GM06990 (cell line): ENCODE measurements at regions not wholly inside any gene's neighbourhood (a gene's known extent, or its start where the extent isn't known, plus 50 kb on each side); places are given as distances from the start of the nearest gene placed in this dataset.
"Not testable (repeated sequence)": the region's sequence is repeated elsewhere in the genome, so short reads cannot be mapped to it uniquely, and the experiment has no call there.

Experiments
- DNase-seq: peaks from one replicate; pipeline ENCODE4 v3.0.0-alpha.2; 2011; ENCODE audit not compliant: insufficient read length; ENCODE audit errors: extremely low read depth
- H3K27me3 ChIP-seq: replicated peaks from 2 replicates; pipeline ENCODE4 v1.6.0; 2011; ENCODE audit warnings: low read length; ENCODE audit not compliant: control insufficient read depth, insufficient read depth
- H3K36me3 ChIP-seq: 2 replicates; pipeline ENCODE4 v1.5.1; 2011; ENCODE audit warnings: low read length; ENCODE audit not compliant: control insufficient read depth, insufficient read depth
- H3K4me3 ChIP-seq: replicated peaks from 2 replicates; pipeline ENCODE4 v1.5.1; 2011; ENCODE audit warnings: low read depth, mild to moderate bottlenecking, control low read depth, low read length
- TF ChIP-seq, protein P1 (sequence below): IDR thresholded peaks from 2 replicates; pipeline ENCODE4 v1.5.1; 2011; ENCODE audit warnings: low read length, control low read depth, mild to moderate bottlenecking, inconsistent platforms; ENCODE audit not compliant: insufficient read depth, poor library complexity, severe bottlenecking

DNA sequence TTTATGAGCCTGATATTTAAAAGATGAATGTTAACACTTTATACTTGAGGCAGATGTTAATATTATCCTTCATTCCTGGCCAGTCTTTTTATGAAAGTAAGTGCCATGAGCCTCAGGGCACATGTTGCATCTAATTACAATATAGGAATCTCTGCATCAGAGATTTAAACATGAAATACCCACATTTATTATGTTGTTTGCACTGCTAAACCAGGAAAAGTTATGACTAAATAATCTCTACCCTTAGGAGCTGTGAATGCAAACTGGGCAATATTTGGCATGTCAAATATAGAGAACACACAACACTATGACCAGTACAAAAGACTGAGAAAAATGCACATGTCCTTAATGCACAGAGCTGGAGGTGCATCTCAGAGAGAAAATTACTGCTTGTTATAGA lies 526.1 kb upstream of the GRAMD2B start:
- DNase-seq = no peak
- Histone ChIP-seq H3K36me3 (no peaks in the 10 kb centered on the region), H3K4me3 (no peak overlapping the region), H3K27me3 (no peaks in the 10 kb centered on the region)
- TF ChIP-seq, protein P1, sequence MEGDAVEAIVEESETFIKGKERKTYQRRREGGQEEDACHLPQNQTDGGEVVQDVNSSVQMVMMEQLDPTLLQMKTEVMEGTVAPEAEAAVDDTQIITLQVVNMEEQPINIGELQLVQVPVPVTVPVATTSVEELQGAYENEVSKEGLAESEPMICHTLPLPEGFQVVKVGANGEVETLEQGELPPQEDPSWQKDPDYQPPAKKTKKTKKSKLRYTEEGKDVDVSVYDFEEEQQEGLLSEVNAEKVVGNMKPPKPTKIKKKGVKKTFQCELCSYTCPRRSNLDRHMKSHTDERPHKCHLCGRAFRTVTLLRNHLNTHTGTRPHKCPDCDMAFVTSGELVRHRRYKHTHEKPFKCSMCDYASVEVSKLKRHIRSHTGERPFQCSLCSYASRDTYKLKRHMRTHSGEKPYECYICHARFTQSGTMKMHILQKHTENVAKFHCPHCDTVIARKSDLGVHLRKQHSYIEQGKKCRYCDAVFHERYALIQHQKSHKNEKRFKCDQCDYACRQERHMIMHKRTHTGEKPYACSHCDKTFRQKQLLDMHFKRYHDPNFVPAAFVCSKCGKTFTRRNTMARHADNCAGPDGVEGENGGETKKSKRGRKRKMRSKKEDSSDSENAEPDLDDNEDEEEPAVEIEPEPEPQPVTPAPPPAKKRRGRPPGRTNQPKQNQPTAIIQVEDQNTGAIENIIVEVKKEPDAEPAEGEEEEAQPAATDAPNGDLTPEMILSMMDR = no peak

DNA sequence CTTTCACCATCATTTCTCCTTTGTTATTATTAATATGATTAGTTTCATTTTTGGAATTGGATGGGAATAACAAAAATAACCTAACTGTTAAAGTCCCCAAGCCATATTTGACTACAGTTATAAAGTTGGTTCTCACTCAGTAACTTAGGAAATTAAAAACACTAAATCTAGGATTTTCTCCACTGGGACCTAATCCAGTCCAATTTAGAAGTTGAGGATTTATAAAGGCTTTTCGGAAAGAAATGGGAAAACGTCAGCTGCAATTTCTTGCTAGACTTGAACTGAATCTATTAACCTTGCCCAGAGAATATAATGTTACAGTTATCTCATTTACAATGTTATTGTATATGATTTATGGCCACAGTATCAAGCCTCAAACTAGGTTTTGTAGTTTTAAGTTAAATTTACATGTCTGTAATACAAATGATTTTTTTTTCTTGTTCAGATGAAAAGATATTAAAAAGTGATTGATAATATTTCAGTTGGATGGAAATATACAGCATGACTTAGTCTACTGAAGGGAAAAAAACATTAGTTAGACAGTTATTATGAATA lies 524.3 kb upstream of the GRAMD2B start:
- Histone ChIP-seq H3K4me3 (no peak overlapping the region), H3K27me3 (no peaks in the 10 kb centered on the region), H3K36me3 (no peaks in the 10 kb centered on the region)
- no peak for DNase-seq
- TF ChIP-seq, protein P1 = no peak

DNA sequence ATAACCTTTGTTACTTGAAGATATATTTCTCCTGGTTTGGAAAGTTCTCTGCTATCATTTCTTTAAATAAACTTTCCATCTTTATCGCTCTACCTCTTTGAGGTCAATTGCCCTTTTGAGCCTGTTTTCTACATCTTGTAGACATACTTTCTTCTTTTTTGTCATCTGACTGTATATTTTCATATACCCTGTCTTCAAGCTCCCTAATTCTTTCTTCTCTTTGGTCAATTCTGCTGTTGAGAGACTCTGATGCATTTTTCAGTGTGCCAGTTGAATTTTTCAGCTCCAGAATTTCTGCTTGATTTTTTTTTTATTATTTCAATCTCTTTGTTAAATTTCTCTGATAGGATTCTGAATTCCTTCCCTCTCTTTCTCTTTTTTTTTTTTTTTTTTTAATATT lies 511.2 kb upstream of the GRAMD2B start:
- TF ChIP-seq, protein P1 = no peak
- no peaks in the 10 kb centered on the region for H3K36me3 ChIP-seq
- H3K27me3 ChIP-seq = no peaks in the 10 kb centered on the region
- no peak overlapping the region for H3K4me3 ChIP-seq
- DNase-seq = no peak

DNA sequence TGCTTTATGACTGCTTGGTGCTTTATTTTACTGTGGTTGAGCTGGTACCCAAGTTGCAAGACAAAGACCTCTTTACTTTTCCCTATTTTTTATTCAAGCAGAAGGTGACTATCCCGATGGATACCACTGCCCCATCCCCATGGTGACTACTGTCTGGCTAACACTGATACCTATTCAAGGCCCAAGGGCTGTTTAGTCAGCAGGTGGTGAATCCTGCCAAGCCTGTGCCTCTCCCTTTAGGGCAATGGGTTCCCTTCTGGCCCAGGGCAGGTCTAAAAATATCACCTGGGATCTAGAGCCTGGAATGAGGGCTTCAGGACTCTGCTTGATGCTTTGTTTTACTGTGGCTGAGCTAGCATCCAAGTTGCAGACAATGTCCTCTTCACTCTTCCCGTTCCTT lies 510.0 kb upstream of the GRAMD2B start:
- TF ChIP-seq, protein P1 = no peak
- no peaks in the 10 kb centered on the region for H3K36me3 ChIP-seq
- no peak for DNase-seq
- H3K4me3 ChIP-seq = no peak overlapping the region
- no peaks in the 10 kb centered on the region for H3K27me3 ChIP-seq

DNA sequence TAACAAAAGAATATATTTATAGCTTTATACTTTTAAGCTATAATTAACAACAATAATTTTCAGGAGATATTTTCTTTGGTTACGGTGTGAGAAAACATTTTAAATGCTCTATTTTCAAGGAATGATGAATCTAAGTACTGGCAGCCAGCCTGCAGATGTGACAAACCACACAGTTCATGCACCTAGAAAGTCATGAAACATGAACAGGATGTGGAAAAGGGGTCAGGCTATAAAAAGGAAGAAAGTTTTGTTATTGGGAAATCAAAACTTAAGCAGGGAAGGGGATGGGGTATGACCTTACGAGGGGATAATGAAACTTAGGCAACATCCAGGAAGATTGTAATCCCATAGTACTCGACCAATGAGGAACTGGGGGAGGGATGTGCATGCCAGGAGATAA lies 508.7 kb upstream of the GRAMD2B start:
- no peaks in the 10 kb centered on the region for H3K36me3 ChIP-seq
- H3K4me3 ChIP-seq = no peak overlapping the region
- no peaks in the 10 kb centered on the region for H3K27me3 ChIP-seq
- TF ChIP-seq, protein P1 = no peak
- DNase-seq = no peak

DNA sequence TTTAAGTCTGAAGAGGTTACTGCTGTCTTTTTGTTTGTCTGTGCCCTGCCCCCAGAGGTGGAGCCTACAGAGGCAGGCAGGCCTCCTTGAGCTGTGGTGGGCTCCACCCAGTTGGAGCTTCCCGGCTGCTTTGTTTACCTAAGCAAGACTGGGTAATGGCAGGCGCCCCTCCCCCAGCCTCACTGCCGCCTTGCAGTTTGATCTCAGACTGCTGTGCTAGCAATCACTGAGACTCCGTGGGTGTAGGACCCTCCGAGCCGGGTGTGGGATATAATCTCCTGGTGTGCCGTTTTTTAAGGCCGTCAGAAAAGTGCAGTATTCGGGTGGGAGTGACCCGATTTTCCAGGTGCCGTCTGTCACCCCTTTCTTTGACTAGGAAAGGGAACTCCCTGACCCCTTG lies 499.3 kb upstream of the GRAMD2B start:
- DNase-seq, H3K4me3 ChIP-seq, H3K36me3 ChIP-seq, H3K27me3 ChIP-seq: not testable (repeated sequence)
